B cell (primary cell): ENCODE measurements at regions not wholly inside any gene's neighbourhood (a gene's known extent, or its start where the extent isn't known, plus 50 kb on each side); places are given as distances from the start of the nearest gene placed in this dataset.

Source experiments
- ATAC-seq: fragments of 200-7000 bp; cut with Tn5 transposase; one replicate; pipeline ENCODE4 v1.10.0; 2021; ENCODE audit warnings: low read depth, mild to moderate bottlenecking, moderate number of reproducible peaks, moderate library complexity
- CTCF ChIA-PET: fragments of 350-600 bp; sonication (Branson Sonifier 250); formaldehyde crosslinking; loops from one replicate; lab custom pipeline; 2021; ENCODE audit warnings: antibody characterized with exemption, inconsistent platforms; lab: Charles Lee
- POLR2A ChIA-PET: fragments of 350-600 bp; sonication (Branson Sonifier 250); formaldehyde crosslinking; loops from one replicate; lab custom pipeline; 2021; ENCODE audit warnings: antibody characterized with exemption; lab: Charles Lee
- DNase-seq: peaks from one replicate; pipeline ENCODE4 v3.0.0; 2013
- H2AFZ ChIP-seq: 2 replicates; pipeline ENCODE4 v1.6.1; 2012; ENCODE audit warnings: mild to moderate bottlenecking, low read depth, low read length; ENCODE audit not compliant: insufficient read depth, poor library complexity, severe bottlenecking
- H3K27ac ChIP-seq, 2 donors: 1 replicate in 1 of 2; 2 replicates in 1 of 2; pipeline ENCODE4 v1.5.1; 2012 to 2013; ENCODE audit warnings: low read length in 2 of 2, mild to moderate bottlenecking in 2 of 2, moderate library complexity in 1 of 2
- H3K27me3 ChIP-seq, 4 experiments: fragments of 200-600 bp in 1 of 4; sonication (generic) in 1 of 4; replicated peaks in 1 of 4; 1 replicate in 2 of 4; 2 replicates in 2 of 4; pipeline versions ENCODE4 v1.6.1 to v1.7.0; 2013 to 2016; ENCODE audit warnings: low read length in 3 of 4, mild to moderate bottlenecking in 2 of 4, mixed read lengths in 1 of 4, moderate library complexity in 1 of 4; ENCODE audit not compliant: insufficient read depth in 4 of 4, control insufficient read depth in 3 of 4; ENCODE audit errors: control extremely low read depth in 1 of 4
- H3K36me3 ChIP-seq, 2 experiments: replicated peaks in 1 of 2; 1 replicate in 1 of 2; 2 replicates in 1 of 2; pipeline versions ENCODE4 v1.6.1 to v1.7.1; 2013; ENCODE audit warnings: low read length in 1 of 2; ENCODE audit not compliant: insufficient read depth in 2 of 2, control insufficient read depth in 1 of 2; ENCODE audit errors: control extremely low read depth in 1 of 2, extremely low read depth in 1 of 2
- H3K4me1 ChIP-seq, 2 donors: fragments of 200-600 bp in 1 of 2; sonication (generic) in 1 of 2; 1 replicate in 1 of 2; 2 replicates in 1 of 2; pipeline versions ENCODE4 v1.5.1 to v1.6.1; 2013 to 2017; ENCODE audit warnings: low read length in 2 of 2; ENCODE audit not compliant: control insufficient read depth in 2 of 2, insufficient read depth in 2 of 2
- H3K4me2 ChIP-seq: replicated peaks from 2 replicates; pipeline ENCODE3; 2012; ENCODE audit warnings: mild to moderate bottlenecking, low read depth, low read length; ENCODE audit not compliant: poor library complexity, severe bottlenecking
- H3K4me3 ChIP-seq, 5 experiments: fragments of 200-600 bp in 1 of 5; sonication (generic) in 1 of 5; 1 replicate in 3 of 5; 2 replicates in 2 of 5; pipeline versions ENCODE4 v1.5.1 to v1.7.0; 2011 to 2016; ENCODE audit warnings: low read length in 4 of 5, mild to moderate bottlenecking in 4 of 5, low read depth in 2 of 5, control low read depth in 1 of 5, moderate library complexity in 1 of 5; ENCODE audit not compliant: insufficient read depth in 1 of 5; ENCODE audit errors: control extremely low read depth in 1 of 5, extremely low read depth in 1 of 5
- H3K79me2 ChIP-seq: fragments of 200-600 bp; sonication (generic); one replicate; pipeline ENCODE4 v1.6.0; 2016; ENCODE audit warnings: low read length; ENCODE audit not compliant: control insufficient read depth, insufficient read depth
- H3K9ac ChIP-seq: fragments of 200-600 bp; sonication (generic); 2 replicates; pipeline ENCODE4 v1.6.1; 2017; ENCODE audit warnings: mild to moderate bottlenecking, low read length, moderate library complexity
- H3K9me3 ChIP-seq, 3 donors: one replicate each; pipeline versions ENCODE4 v1.6.1 to v1.7.1; 2013; ENCODE audit warnings: low read length in 2 of 3; ENCODE audit not compliant: control insufficient read depth in 2 of 3, insufficient read depth in 1 of 3; ENCODE audit errors: control extremely low read depth in 1 of 3
- H4K20me1 ChIP-seq: 2 replicates; pipeline ENCODE4 v1.6.0; 2012; ENCODE audit warnings: mild to moderate bottlenecking, low read length; ENCODE audit not compliant: insufficient read depth, control insufficient read depth, poor library complexity, severe bottlenecking
- H3K27ac Mint-ChIP-seq: one replicate; pipeline ENCODE4 v1.8.0; 2021; ENCODE audit warnings: mixed read lengths
- H3K27me3 Mint-ChIP-seq: one replicate; pipeline ENCODE4 v1.8.0; 2021; ENCODE audit warnings: mixed read lengths
- H3K4me1 Mint-ChIP-seq: one replicate; pipeline ENCODE4 v1.8.0; 2021; ENCODE audit warnings: mixed read lengths
- H3K4me3 Mint-ChIP-seq: one replicate; pipeline ENCODE4 v1.8.0; 2021; ENCODE audit warnings: mixed read lengths
- H3K9me3 Mint-ChIP-seq: one replicate; pipeline ENCODE4 v1.8.0; 2022; ENCODE audit warnings: mixed read lengths; ENCODE audit not compliant: insufficient read depth
- CTCF ChIP-seq: fragments of 200-600 bp; IDR thresholded peaks from one replicate; pipeline ENCODE4 v1.8.0; 2022; ENCODE audit warnings: antibody characterized with exemption, mild to moderate bottlenecking
- EZH2 ChIP-seq: IDR thresholded peaks from 2 replicates; pipeline ENCODE4 v1.6.1; 2012; ENCODE audit warnings: borderline replicate concordance, low read depth, mild to moderate bottlenecking, moderate library complexity, low read length; ENCODE audit not compliant: insufficient read depth, poor library complexity, severe bottlenecking
- WGBS: methylation state at CpG from one replicate; pipeline ENCODE4 v1.1.5; 2013; ENCODE audit warnings: missing lambda C conversion rate; ENCODE audit not compliant: insufficient coverage; 5-methylcytosine and 5-hydroxymethylcytosine counted together
- intact Hi-C: fragments of 100-400 bp; cut with micrococcal nuclease; formaldehyde crosslinking; loops from one replicate; pipeline ENCODE4 v1.10.0; 2022

DNA sequence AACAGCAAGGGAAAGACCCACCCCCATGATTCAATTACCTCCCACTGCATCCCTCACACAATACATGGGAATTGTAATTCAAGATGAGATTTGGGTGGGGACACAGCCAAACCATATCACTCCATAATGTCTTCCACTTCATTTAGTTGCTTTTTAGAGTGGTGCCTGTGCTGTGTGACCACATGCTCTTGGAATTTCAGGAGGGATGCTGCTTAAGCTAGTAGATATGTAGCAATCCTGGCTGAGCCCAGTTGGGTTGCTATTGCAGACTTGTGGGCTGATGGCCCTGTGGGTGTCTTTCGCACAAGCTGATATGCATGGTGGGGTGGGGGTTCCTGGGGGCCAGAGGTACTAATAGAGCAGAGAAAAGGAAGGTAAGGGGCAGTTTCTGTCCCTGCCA, 160.4 kb upstream of the SYT6 start:
- no peaks in the 10 kb centered on the region for H3K79me2 ChIP-seq
- no peak overlapping the region for H3K27ac ChIP-seq
- ChIA-PET POLR2A (no interaction called here), CTCF (no interaction called here)
- H3K4me1 ChIP-seq, result no peaks in the 10 kb centered on the region
- Mint-ChIP-seq H3K4me3 (no peak overlapping the region), H3K4me1 (no peaks in the 10 kb centered on the region), H3K9me3 (no peaks in the 10 kb centered on the region), H3K27ac (no peak overlapping the region), H3K27me3 (peaks cover 8% of the 10 kb centered on the region)
- intact Hi-C loops, result no loop called here
- no CpG with 5 or more reads among the region's 1 CpG for WGBS
- no peak overlapping the region for H3K9ac ChIP-seq
- H3K36me3 ChIP-seq, result no peaks in the 10 kb centered on the region
- H2AFZ ChIP-seq, result no peak overlapping the region
- H3K4me2 ChIP-seq, result no peak overlapping the region
- TF ChIP-seq EZH2 (no peak), CTCF (no peak)
- no peaks in the 10 kb centered on the region for H4K20me1 ChIP-seq
- DNase-seq (no peak), ATAC-seq (no peak)
- peaks cover 0 to 6% (median 0%) of the 10 kb centered on the region in 3 donors for H3K9me3 ChIP-seq
- H3K4me3 ChIP-seq, result no peak overlapping the region
- H3K27me3 ChIP-seq, result peaks cover 0 to 3% (median 0%) of the 10 kb centered on the region in 4 experiments

DNA sequence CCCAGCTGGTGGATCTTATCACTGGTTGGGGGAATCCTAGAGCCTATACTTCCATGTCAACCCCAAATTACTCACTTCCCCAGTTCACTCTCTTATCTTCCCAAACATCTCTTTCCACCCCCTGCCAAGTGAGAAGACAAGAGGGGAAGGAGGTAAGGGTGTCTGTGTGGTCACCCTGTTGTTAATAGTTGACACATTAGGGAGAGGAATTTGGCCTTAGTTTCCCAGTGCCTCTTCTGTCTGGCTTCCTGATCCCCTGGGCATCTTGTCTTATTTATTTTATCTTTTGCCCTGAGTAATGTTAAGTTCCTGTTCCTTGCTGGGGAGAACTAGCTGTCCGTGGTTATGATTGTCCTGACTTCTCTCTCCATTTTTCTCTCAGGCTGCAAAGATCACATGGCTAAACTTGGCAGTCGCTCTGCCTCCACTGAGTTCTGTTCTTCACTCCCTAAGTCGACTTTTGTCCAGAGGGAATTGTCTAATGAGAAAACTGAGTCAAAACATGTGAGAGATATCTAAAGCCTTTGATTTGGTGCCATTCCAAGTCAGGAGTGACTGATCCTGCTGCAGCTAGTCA, 157.1 kb upstream of the SYT6 start:
- Mint-ChIP-seq H3K4me3 (no peak overlapping the region), H3K27me3 (peaks cover 13% of the 10 kb centered on the region), H3K9me3 (no peaks in the 10 kb centered on the region), H3K27ac (no peak overlapping the region), H3K4me1 (no peaks in the 10 kb centered on the region)
- POLR2A ChIA-PET, result no interaction called here
- intact Hi-C loops, result no loop called here
- Histone ChIP-seq H3K9me3 (peaks cover 0 to 6% (median 0%) of the 10 kb centered on the region in 3 donors), H3K27me3 (peaks cover 0 to 3% (median 0%) of the 10 kb centered on the region in 4 experiments), H3K4me1 (no peaks in the 10 kb centered on the region), H3K4me3 (no peak overlapping the region), H3K27ac (no peak overlapping the region), H3K9ac (no peak overlapping the region), H4K20me1 (no peaks in the 10 kb centered on the region), H3K36me3 (no peaks in the 10 kb centered on the region), H3K79me2 (no peaks in the 10 kb centered on the region), H2AFZ (no peak overlapping the region), H3K4me2 (no peak overlapping the region)
- no peak for ATAC-seq
- WGBS, result 73% methylated on average over 2 of the region's 3 CpGs
- no peak for DNase-seq
- CTCF ChIA-PET, result no interaction called here
- TF ChIP-seq CTCF, result no peak
- TF ChIP-seq EZH2, result no peak
